ENCODE measurements at regions not wholly inside any gene's neighbourhood (a gene's known extent, or its start where the extent isn't known, plus 50 kb on each side); places are given as distances from the start of the nearest gene placed in this dataset.
"Not testable (repeated sequence)": the region's sequence is repeated elsewhere in the genome, so short reads cannot be mapped to it uniquely, and the experiment has no call there.

DNA sequence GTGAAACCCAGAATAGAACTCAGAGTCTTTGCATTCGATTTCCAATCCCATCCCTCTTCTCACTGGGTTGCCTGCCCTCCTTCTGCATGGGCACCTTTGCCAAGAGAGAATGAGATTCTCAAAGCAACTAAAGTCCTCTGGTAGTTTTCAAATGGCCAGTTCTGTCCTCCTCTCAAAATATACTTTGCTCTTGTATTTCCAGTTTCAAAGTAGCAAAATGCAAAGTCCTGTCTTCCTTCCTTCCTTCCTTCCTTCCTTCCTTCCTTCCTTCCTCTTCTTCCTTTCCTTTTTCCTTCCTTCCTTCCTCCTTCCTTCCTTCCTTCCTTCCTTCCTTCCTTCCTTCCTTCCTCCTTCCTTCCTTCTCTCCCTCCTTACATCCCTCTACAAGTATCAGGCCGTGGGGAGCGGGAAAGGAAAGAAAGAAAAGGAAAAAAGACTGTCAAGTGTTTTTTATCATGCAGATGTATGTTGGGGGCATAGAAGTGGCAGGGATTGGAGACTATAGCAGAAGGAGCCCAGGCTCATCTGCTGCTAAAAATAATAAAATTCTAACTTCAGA is 265.2 kb downstream of the CD83 start:
- TF ChIP-seq, protein P1, sequence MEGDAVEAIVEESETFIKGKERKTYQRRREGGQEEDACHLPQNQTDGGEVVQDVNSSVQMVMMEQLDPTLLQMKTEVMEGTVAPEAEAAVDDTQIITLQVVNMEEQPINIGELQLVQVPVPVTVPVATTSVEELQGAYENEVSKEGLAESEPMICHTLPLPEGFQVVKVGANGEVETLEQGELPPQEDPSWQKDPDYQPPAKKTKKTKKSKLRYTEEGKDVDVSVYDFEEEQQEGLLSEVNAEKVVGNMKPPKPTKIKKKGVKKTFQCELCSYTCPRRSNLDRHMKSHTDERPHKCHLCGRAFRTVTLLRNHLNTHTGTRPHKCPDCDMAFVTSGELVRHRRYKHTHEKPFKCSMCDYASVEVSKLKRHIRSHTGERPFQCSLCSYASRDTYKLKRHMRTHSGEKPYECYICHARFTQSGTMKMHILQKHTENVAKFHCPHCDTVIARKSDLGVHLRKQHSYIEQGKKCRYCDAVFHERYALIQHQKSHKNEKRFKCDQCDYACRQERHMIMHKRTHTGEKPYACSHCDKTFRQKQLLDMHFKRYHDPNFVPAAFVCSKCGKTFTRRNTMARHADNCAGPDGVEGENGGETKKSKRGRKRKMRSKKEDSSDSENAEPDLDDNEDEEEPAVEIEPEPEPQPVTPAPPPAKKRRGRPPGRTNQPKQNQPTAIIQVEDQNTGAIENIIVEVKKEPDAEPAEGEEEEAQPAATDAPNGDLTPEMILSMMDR (conservative IDR thresholded peaks at IDR 0.05; ENCODE audit: low read depth, low read length), result no peak
- H3K4me3 ChIP-seq (ENCODE audit: low read depth, low read length), result no peak overlapping the region
- DNase-seq (ENCODE audit: low read depth), result no peak

DNA sequence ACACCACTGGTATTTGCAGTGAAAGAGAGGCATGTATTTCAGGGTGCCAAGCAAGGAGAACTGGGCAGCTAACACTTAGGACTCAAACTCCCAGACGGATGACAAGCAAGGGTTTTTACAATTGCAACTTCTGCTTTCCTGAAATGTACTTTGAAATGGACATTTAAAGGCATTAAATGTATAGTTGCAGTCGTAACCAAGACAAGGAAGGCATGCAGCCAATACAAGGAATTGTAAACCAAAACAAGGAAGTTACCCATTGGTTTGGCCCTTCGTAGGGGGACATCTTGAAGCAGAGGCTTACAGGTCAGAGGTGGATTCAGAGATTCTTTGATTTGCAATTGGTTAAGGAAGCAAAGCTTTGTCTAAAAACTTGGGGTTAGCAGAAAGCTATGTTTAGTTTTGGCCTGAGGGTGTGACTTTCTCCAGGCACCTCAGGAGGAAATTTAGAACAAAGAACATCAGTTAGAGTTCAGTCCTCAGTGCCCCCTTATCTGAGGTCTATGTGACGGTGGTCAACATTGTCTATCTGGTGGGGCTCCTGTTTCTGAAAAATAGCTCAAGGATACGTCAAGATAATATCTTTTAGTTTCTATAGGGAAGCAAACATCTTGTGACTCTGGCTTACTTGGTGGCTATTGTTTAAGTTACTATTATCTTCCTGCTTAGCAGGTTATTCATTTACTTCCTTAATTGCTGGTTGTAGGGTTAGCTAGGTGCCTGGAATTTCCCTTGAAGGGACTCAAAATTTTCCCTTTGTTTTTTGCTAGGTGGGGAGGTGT is 266.0 kb downstream of the CD83 start:
- TF ChIP-seq, protein P1 (conservative IDR thresholded peaks at IDR 0.05; ENCODE audit: low read depth, low read length), result no peak
- no peak for DNase-seq (ENCODE audit: low read depth)
- no peak overlapping the region for H3K4me3 ChIP-seq (ENCODE audit: low read depth, low read length)

DNA sequence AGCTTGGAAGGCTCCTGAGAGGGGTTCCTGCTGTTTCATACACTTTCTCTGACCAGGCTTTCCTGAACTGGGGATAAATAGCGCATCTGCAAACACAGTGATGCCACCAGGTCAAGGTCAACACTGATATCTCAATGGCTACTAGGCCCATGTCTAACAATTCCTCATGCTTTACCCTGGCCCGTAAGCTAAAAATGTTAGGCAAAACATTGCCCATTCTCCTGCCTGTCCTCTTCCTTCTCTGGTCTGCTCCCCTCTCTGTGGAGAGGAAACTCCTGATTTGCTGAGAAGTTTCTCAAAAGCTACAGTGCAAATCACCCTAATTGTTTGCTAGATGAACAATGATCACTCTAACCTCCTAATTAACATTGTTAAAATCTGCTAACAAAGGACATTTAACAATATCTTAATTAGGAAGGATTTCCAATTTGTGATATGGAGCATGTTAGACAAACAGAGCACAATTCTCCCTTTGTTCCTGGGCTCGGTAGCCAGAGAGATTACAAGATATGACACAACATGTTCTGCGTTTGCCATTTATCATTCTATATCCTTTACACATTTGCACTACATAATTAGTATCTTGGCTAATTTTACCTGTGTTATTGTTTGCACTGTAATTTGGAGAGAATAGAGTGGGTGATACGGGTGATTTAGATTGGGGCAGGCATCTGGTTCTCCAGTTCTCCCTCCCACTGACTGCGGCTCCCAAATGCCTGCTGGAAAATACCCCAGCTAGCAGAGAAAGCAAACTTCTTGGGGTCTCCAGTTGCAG is 266.8 kb downstream of the CD83 start:
- no peak overlapping the region for H3K4me3 ChIP-seq (ENCODE audit: low read depth, low read length)
- TF ChIP-seq, protein P1 (conservative IDR thresholded peaks at IDR 0.05; ENCODE audit: low read depth, low read length), result no peak
- DNase-seq (ENCODE audit: low read depth), result no peak

DNA sequence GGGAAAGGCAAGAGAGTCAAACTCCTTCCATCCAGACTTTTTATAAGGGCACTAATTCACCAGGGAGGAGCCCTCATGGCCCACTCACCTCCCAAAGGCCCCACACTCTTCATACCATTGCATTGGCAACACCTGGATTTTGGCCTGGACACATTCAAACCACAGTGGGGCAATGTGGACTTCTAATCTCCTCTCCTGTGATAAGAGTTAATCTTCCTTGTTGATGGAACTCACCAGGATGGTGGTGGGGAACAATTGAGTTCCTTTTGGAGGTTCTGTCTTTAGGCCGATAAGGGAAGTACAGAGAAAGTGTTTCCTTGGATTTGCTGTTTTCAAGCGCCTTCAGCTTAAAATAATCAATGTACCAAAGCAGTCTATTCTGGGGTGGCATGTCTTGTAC is 268.7 kb downstream of the CD83 start:
- TF ChIP-seq, protein P1 (conservative IDR thresholded peaks at IDR 0.05; ENCODE audit: low read depth, low read length), result no peak
- DNase-seq (ENCODE audit: low read depth), result no peak
- no peak overlapping the region for H3K4me3 ChIP-seq (ENCODE audit: low read depth, low read length)

DNA sequence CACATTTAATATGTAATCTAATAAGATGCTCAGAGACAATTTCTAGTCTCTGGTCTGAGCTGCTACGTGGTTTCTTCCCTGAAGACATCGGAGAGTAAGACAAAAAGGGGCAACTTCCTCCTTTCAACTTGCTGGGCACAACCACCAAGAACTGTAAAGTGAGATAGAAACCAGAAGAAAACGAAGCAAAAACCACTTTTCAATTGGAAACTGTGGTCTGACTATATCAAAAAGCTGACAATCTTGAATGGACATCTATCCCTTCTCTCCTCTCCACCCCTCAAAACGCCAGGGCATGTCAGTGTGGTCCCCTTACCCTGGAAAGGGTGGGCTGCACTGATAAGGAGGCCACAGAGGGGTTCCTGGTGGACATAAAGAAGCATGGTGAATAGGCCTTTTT is 269.1 kb downstream of the CD83 start:
- DNase-seq (ENCODE audit: low read depth), result no peak
- TF ChIP-seq, protein P1 (conservative IDR thresholded peaks at IDR 0.05; ENCODE audit: low read depth, low read length), result no peak
- H3K4me3 ChIP-seq (ENCODE audit: low read depth, low read length), result no peak overlapping the region

DNA sequence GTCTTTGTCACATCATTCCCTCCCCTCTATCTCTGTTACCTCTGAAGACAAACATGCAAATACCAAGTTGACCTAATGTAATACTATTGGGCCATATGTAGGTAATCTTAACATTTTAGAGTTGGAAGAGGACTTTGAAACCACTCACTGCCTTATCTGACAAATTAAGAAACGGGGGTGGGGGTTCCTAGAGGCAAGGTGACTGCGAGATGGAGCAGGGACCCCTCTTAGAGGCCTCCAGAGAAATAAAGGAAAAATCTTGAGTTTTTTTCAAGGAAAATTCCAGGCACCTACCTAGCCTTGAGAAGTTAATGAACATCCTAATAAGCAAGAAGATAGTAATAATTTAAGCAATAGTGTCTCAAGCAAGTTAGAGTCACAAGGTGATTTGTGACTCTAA is 270.8 kb downstream of the CD83 start:
- no peak for DNase-seq (ENCODE audit: low read depth)
- TF ChIP-seq, protein P1 (conservative IDR thresholded peaks at IDR 0.05; ENCODE audit: low read depth, low read length), result no peak
- H3K4me3 ChIP-seq (ENCODE audit: low read depth, low read length), result no peak overlapping the region

DNA sequence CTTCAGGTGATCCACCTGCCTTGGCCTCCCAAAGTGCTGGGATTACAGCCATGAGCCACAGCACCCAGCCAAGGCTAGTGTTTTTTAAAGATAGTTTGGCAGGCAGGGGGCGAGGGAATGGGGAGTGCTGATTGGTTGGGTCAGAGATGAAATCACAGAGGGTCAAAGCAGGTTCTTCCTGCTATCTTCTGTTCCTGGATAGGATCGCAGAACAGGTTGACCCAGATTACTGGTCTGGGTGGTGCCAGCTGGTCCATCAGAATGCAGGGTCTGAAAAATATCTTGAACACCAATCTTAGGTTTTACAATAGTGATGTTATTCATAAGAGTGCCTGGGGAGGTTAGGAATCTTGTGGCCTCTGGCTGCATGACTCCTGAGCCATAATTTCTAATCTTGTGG is 272.2 kb downstream of the CD83 start:
- DNase-seq (ENCODE audit: low read depth); H3K4me3 ChIP-seq (ENCODE audit: low read depth, low read length): not testable (repeated sequence)

Data from epithelial cell of proximal tubule (primary cell).